B cell (primary cell): ENCODE measurements at regions not wholly inside any gene's neighbourhood (a gene's known extent, or its start where the extent isn't known, plus 50 kb on each side); places are given as distances from the start of the nearest gene placed in this dataset.

Experiments used
- EZH2 ChIP-seq: IDR thresholded peaks from 2 replicates; pipeline ENCODE4 v1.6.1; 2012; ENCODE audit warnings: borderline replicate concordance, low read depth, mild to moderate bottlenecking, moderate library complexity, low read length; ENCODE audit not compliant: insufficient read depth, poor library complexity, severe bottlenecking
- TF ChIP-seq, protein P1 (sequence below): fragments of 200-600 bp; IDR thresholded peaks from one replicate; pipeline ENCODE4 v1.8.0; 2022; ENCODE audit warnings: antibody characterized with exemption, mild to moderate bottlenecking

DNA sequence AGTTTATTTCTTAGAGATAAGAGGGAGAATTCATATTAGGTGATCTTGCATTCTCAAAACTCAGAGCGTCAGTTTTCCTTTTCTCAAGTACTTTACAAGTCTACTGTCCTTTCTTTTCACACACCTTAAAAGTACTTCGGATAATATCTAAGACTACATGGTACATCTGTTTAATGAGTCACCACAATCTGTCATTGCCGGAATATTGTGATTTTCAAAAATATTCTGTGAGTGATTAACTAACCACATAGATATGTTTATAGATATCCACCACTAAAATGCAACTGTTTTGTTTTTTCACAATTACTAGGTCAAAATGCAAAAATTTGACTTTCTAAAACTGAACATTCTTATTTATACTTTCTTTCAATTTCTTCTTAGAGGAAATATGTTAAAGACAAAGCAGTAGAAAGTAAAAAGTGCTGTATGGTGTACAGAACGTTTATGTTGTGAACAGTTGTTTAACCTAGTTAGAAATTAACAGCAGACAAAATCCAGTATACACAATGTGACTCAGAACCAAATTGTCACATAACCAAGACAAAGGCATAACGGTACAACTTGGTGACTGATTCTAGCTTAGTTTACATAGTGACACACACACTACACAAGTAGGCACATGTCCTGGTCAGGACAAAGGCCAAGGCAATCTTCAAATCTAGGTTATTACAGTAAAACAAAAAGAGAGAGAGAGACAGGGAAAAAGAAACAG is 482.9 kb downstream of the NAF1 start:
- TF ChIP-seq, protein P1, sequence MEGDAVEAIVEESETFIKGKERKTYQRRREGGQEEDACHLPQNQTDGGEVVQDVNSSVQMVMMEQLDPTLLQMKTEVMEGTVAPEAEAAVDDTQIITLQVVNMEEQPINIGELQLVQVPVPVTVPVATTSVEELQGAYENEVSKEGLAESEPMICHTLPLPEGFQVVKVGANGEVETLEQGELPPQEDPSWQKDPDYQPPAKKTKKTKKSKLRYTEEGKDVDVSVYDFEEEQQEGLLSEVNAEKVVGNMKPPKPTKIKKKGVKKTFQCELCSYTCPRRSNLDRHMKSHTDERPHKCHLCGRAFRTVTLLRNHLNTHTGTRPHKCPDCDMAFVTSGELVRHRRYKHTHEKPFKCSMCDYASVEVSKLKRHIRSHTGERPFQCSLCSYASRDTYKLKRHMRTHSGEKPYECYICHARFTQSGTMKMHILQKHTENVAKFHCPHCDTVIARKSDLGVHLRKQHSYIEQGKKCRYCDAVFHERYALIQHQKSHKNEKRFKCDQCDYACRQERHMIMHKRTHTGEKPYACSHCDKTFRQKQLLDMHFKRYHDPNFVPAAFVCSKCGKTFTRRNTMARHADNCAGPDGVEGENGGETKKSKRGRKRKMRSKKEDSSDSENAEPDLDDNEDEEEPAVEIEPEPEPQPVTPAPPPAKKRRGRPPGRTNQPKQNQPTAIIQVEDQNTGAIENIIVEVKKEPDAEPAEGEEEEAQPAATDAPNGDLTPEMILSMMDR = no peak
- no peak for TF ChIP-seq EZH2
